Loucy (cell line): ENCODE measurements at regions not wholly inside any gene's neighbourhood (a gene's known extent, or its start where the extent isn't known, plus 50 kb on each side); places are given as distances from the start of the nearest gene placed in this dataset.

Experiments used
- H2AFZ ChIP-seq: fragments of 200-600 bp; sonication (generic); 2 replicates; pipeline ENCODE4 v1.6.0; 2016; ENCODE audit warnings: antibody characterized with exemption, mild to moderate bottlenecking, low read length, moderate library complexity
- H3F3A ChIP-seq: fragments of 200-600 bp; 2 replicates; pipeline ENCODE4 v1.6.0; 2016; ENCODE audit warnings: antibody characterized with exemption, low read depth, mild to moderate bottlenecking
- H3K27me3 ChIP-seq: fragments of 200-600 bp; sonication (generic); 2 replicates; pipeline ENCODE4 v1.6.1; 2014; ENCODE audit warnings: low read length, mild to moderate bottlenecking; ENCODE audit not compliant: insufficient read depth, poor library complexity, severe bottlenecking
- H3K36me3 ChIP-seq: fragments of 200-600 bp; sonication (generic); 2 replicates; pipeline ENCODE4 v1.6.1; 2016; ENCODE audit warnings: low read length; ENCODE audit not compliant: insufficient read depth
- H3K4me1 ChIP-seq: fragments of 200-600 bp; sonication (generic); 2 replicates; pipeline ENCODE4 v1.5.1; 2014; ENCODE audit warnings: low read length, mild to moderate bottlenecking; ENCODE audit not compliant: insufficient read depth, poor library complexity, severe bottlenecking
- H3K4me2 ChIP-seq: fragments of 200-600 bp; sonication (generic); 2 replicates; pipeline ENCODE4 v1.6.0; 2014; ENCODE audit warnings: antibody characterized with exemption, low read length, low read depth, mild to moderate bottlenecking; ENCODE audit not compliant: poor library complexity, severe bottlenecking
- H3K4me3 ChIP-seq: fragments of 200-600 bp; sonication (generic); 2 replicates; pipeline ENCODE4 v1.5.1; 2014; ENCODE audit warnings: low read length, mild to moderate bottlenecking, mixed read lengths; ENCODE audit not compliant: poor library complexity, severe bottlenecking
- H3K79me2 ChIP-seq: fragments of 200-600 bp; sonication (generic); 2 replicates; pipeline ENCODE4 v1.6.1; 2014; ENCODE audit warnings: low read length; ENCODE audit not compliant: insufficient read depth
- H3K9ac ChIP-seq: fragments of 200-600 bp; sonication (generic); 2 replicates; pipeline ENCODE4 v1.6.0; 2014; ENCODE audit warnings: mild to moderate bottlenecking, low read depth, low read length, moderate library complexity; ENCODE audit not compliant: poor library complexity, severe bottlenecking
- H3K9me2 ChIP-seq: fragments of 200-600 bp; sonication (generic); replicated peaks from 2 replicates; pipeline ENCODE4 v1.6.1; 2016; ENCODE audit warnings: low read depth, low read length, mixed read lengths
- H3K9me3 ChIP-seq: fragments of 200-600 bp; sonication (generic); 2 replicates; pipeline ENCODE4 v1.6.1; 2014; ENCODE audit warnings: mild to moderate bottlenecking, antibody characterized with exemption, low read length, low read depth; ENCODE audit not compliant: insufficient read depth
- H4K20me1 ChIP-seq: fragments of 200-600 bp; sonication (generic); 2 replicates; pipeline ENCODE4 v1.6.0; 2014; ENCODE audit warnings: antibody characterized with exemption, low read length, mild to moderate bottlenecking; ENCODE audit not compliant: insufficient read depth, poor library complexity, severe bottlenecking
- EZH2phosphoT487 ChIP-seq: fragments of 200-600 bp; IDR thresholded peaks from 2 replicates; pipeline ENCODE4 v1.6.1; 2018; ENCODE audit warnings: antibody characterized with exemption, mild to moderate bottlenecking, moderate library complexity, borderline replicate concordance
- TF ChIP-seq, protein P1 (sequence below): fragments of 200-600 bp; sonication (generic); conservative IDR thresholded peaks from 2 replicates; pipeline ENCODE4 v1.5.1; 2014; ENCODE audit warnings: mild to moderate bottlenecking, antibody characterized with exemption, low read length

DNA sequence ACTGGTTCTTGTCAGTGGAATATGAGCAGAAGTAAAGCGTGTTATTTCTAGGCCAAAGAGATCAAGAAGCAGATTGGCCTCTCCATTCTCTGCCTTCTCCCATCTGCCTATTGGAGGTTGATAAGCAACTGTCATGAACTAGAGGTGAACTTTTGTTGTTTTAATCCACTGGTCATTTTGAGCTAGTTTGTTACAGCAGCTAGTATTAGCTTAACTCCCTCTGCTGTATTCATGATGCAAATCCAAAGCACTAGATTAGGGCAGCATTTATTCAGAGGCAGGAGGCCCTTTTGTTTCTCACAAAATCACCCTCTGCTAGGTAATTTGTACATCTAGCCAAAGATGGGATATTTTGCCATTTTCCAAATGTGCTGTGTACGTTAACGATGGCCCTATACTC, 97.3 kb upstream of the DPT start:
- Histone ChIP-seq H3K9me3 (no peaks in the 10 kb centered on the region), H3K36me3 (no peaks in the 10 kb centered on the region), H4K20me1 (no peaks in the 10 kb centered on the region), H3K9ac (no peak overlapping the region), H2AFZ (no peak overlapping the region), H3K9me2 (no peaks in the 10 kb centered on the region), H3K4me1 (no peaks in the 10 kb centered on the region), H3K4me2 (no peak overlapping the region), H3K4me3 (no peak overlapping the region), H3K27me3 (no peaks in the 10 kb centered on the region), H3K79me2 (no peaks in the 10 kb centered on the region), H3F3A (no peaks in the 10 kb centered on the region)
- no peak for TF ChIP-seq EZH2phosphoT487
- TF ChIP-seq, protein P1, sequence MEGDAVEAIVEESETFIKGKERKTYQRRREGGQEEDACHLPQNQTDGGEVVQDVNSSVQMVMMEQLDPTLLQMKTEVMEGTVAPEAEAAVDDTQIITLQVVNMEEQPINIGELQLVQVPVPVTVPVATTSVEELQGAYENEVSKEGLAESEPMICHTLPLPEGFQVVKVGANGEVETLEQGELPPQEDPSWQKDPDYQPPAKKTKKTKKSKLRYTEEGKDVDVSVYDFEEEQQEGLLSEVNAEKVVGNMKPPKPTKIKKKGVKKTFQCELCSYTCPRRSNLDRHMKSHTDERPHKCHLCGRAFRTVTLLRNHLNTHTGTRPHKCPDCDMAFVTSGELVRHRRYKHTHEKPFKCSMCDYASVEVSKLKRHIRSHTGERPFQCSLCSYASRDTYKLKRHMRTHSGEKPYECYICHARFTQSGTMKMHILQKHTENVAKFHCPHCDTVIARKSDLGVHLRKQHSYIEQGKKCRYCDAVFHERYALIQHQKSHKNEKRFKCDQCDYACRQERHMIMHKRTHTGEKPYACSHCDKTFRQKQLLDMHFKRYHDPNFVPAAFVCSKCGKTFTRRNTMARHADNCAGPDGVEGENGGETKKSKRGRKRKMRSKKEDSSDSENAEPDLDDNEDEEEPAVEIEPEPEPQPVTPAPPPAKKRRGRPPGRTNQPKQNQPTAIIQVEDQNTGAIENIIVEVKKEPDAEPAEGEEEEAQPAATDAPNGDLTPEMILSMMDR, result no peak

DNA sequence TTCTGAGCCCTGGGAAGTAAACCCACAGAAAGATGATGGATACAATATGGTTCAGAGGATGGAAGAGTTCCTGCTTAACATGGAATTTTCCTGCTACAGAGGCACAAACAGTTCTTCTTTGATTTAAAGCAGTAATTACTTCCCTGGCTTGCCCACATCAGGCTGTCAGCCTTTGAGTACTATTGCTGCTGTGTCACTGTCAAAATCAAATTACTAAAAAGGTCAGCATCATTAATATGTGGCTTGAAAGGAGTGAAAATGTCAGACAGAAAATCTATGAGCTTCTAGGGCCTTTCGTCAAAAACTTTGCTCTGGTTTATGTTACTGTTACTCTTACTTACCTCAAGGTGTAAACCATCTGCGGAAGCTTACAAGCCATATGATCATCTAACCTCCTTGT, 98.6 kb upstream of the DPT start:
- H4K20me1 ChIP-seq, result no peaks in the 10 kb centered on the region
- H3K9me2 ChIP-seq, result no peaks in the 10 kb centered on the region
- H3K9ac ChIP-seq, result no peak overlapping the region
- no peak overlapping the region for H3K4me3 ChIP-seq
- no peaks in the 10 kb centered on the region for H3K4me1 ChIP-seq
- no peak overlapping the region for H3K4me2 ChIP-seq
- no peaks in the 10 kb centered on the region for H3K9me3 ChIP-seq
- H3K36me3 ChIP-seq, result no peaks in the 10 kb centered on the region
- H3F3A ChIP-seq, result no peaks in the 10 kb centered on the region
- H3K27me3 ChIP-seq, result no peaks in the 10 kb centered on the region
- H2AFZ ChIP-seq, result no peak overlapping the region
- TF ChIP-seq, protein P1, result no peak
- TF ChIP-seq EZH2phosphoT487, result no peak
- no peaks in the 10 kb centered on the region for H3K79me2 ChIP-seq

DNA sequence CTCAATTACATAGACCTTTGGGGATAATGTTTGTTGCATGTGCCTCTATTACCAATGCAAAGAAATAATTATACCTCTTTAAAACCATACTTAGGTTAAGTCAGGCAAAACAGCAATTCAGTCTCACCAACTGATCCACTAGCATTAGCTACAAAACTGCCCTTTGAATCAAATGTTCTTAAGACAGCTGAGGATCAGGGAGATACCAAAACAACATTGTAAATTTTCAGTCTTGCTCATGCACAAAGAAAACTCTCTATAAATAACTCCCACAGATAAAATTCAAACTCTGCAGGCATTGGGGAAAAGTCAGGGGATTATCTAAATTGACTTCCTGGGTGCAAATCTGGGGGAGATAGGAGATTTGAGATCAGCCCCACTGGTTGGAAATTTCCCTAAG, 100.9 kb upstream of the DPT start:
- no peak overlapping the region for H2AFZ ChIP-seq

More for the DNA sequence above, 100.9 kb upstream of the DPT start:
- Histone ChIP-seq H4K20me1 (no peaks in the 10 kb centered on the region), H3K4me3 (no peak overlapping the region), H3F3A (no peaks in the 10 kb centered on the region), H3K9me3 (no peaks in the 10 kb centered on the region), H3K4me2 (no peak overlapping the region), H3K79me2 (no peaks in the 10 kb centered on the region), H3K27me3 (no peaks in the 10 kb centered on the region), H3K36me3 (no peaks in the 10 kb centered on the region), H3K9me2 (no peaks in the 10 kb centered on the region), H3K4me1 (peaks cover 16% of the 10 kb centered on the region), H3K9ac (no peak overlapping the region)
- TF ChIP-seq EZH2phosphoT487, result no peak
- TF ChIP-seq, protein P1, result no peak
